Middle frontal gyrus (tissue), 1 donor: ENCODE measurements at regions not wholly inside any gene's neighbourhood (a gene's known extent, or its start where the extent isn't known, plus 50 kb on each side); places are given as distances from the start of the nearest gene placed in this dataset.
"Not testable (repeated sequence)": the region's sequence is repeated elsewhere in the genome, so short reads cannot be mapped to it uniquely, and the experiment has no call there.

Experiments
- DNase-seq: peaks from one replicate; pipeline ENCODE4 v3.0.0-alpha.2; 2015; ENCODE audit warnings: low spot score; ENCODE audit errors: extremely low spot score

DNA sequence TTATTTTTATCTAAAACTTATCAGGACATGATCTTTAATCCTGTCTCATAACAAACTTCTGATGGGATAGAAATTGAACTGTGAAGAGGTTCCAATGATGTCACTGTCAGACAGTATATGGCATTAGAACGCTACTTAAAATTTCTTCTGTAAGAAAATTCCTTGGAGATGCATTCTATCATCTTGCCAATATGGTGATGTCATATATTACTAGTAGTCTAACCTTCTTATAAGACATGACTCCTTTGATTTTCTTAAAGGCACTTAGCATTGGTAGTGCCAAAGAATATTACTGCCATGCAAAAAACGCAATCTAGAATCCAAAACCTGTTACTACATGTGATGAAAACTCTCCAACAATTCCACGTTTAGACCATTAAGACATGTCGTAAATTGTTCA lies 131.1 kb downstream of the SLC25A46 start:
- DNase-seq = no peak

DNA sequence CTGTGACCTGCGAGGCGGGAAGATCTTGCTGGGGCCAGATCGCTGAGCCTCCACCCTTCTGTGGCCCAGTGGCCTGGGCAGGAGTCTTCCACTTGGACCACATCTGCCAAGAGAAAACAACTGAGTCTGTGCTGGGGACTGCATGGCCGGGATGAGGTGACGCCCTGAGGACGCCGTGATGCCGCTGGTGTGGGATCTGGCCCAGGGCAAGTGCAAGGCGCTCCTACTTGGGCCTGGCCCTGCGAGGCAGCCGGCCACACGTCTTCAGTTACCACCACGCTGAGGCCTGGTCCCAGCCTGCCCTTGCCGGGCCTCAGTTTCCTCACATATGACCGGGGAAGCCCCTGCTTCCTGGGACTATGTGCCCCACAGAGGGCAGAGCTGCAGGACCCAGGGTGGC lies 133.4 kb downstream of the SLC25A46 start:
- no peak for DNase-seq

DNA sequence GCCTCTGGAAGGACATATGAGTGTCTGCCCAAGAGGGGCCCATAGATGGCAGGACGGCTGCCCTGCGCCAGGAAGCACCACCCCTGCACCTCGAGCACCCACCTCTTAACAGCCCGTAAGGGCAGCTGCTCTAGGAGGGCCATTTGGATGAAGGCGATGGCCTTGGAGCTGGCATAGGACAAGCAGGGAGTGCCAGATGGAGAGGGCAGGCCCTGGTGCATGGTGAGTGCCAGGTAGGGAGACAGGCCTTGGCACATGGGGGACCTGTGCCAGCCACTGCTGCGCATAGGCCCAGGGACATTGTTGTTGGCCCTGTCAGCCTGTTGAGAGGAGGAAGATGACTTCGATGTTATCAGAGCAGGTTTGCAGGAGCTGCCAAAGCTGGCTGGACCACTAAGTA lies 134.2 kb downstream of the SLC25A46 start:
- no peak for DNase-seq

DNA sequence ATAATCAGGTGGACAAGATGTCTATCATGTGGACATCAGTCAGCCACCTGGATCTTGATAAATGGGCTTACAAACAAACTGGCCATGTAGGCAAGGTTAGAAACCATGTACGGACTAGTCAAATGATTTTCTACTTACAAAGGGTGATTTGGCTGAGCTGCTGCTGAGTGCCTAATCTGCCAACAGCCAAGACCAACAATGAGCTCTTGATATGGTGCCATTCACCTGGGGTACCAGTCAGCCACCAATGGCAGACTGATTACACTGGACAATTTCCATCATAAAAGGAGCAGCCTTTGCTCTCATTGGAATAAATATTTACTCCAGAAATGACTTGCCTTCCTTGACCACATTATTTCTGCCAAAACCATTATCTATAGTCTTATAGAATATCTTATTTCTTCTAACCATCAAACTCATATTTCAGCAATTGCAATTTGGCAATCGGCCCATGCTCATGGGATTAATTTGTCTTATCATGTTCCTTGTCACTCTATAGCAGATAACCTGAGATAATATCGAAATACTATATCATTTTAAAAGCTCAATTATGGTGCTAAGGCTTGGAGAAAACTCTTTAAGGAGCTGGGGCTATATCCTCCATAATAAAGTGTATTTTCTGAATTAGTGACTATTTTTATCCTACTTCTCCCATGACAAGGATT lies 135.1 kb downstream of the SLC25A46 start:
- DNase-seq = no peak

DNA sequence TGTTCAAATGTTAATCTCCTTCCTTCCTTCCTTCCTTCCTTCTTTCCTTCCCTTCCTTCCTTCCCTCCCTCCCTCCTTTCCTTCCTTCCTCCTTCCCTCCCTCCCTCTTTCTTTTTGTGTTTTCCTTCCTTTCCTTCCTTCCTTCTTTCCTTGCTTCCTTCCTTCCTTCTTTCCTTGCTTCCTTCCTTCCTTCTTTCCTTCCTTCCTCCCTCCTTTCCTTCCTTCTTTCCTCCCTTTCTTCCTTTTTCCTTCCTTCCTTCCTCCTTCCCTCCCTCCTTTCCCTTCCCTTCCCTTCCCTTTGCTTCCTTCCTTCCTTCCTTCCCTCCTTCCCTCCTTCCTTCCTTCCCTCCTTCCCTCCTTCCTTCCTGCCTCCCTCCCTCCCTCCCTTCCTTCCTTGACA lies 136.3 kb downstream of the SLC25A46 start:
- DNase-seq = not testable (repeated sequence)

DNA sequence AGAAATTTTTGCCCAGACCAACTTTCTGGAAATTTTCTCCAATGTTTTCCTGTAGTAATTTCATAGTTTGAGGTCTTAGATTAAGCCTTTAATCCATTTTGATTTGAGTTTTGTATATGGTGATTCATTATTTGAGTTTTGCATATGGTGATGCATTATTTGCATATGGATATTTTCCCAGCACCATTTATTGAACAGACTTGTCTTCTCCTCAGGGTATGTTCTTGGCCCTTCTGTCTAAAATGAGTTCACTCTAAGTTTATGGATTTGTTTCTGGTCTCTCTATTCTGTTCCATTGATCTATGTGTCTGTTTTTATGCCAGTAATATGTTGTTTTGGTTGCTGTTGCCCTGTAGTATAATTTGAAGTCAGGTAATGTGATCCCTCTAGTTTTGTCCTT lies 139.3 kb downstream of the SLC25A46 start:
- DNase-seq = no peak

DNA sequence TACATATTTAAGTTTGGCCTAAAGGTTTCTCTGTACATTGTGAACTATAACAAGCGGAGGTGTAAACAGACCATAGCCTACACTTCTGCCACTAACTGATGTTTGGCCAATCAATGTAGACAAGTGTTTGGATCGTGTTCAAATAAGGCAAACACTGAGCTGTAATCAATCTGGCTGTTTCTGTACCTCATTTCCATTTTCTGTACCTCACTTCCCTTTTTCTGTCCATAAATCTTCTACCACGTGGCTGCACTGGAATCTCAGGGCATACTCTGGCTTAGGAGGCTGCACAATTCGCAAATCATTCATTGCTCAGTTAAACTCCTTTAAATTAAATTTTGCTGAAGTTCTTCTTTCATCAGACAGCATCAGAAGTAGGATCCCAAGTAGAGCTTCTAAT lies 140.9 kb downstream of the SLC25A46 start:
- DNase-seq = no peak

DNA sequence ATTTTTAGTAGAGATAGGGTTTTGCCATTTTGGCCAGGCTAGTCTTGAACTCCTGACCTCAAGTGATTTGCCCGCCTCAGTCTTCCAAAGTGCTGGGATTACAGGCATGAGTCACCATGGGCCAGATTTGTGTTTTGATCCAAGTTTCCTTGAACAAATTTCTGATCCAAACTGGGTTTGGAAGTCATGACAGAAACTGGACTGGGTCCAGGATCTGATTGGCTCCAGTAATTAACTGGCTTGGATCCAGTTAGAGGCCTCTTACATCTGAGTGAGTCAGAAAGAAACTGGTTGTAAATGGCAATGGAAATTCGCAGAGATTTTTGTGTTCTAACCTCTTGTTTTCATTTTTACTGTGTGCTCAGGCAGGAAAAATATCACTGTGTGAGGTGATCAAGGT lies 141.6 kb downstream of the SLC25A46 start:
- DNase-seq = no peak

DNA sequence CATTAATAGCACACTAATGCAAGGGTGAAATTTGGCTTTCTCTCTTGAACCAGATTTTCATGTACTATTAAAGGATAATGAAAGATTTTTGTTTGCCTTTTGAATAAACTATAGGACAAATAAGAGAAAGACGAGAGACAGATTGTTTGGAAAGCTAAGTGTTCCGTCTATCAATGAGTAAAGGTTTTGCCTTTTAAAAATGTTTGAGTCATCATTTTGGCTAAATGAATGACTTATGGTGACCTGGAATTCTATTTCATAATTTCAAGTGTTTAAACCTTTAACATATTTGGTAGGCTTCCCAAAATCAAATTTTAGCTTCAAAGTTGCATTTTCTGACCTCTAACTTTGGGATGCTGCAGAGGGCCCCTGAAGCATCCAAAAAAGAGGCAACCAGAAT lies 145.2 kb downstream of the SLC25A46 start:
- no peak for DNase-seq

DNA sequence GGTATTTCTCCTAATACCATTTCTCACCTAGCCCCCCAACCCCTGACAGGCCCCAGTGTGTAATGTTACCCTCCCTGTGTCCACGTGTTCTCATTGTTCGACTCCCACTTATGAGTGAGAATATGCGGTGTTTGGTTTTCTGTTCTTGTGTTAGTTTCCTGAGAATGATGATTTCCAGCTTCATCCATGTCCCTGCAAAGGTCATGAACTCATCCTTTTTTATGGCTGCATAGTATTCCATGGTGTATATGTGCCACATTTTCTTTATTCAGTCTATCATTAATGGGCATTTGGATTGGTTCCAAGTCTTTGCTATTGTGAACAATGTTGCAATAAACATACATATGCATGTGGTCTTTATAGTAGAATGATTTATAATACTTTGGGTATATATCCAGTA lies 148.4 kb downstream of the SLC25A46 start:
- DNase-seq = not testable (repeated sequence)

DNA sequence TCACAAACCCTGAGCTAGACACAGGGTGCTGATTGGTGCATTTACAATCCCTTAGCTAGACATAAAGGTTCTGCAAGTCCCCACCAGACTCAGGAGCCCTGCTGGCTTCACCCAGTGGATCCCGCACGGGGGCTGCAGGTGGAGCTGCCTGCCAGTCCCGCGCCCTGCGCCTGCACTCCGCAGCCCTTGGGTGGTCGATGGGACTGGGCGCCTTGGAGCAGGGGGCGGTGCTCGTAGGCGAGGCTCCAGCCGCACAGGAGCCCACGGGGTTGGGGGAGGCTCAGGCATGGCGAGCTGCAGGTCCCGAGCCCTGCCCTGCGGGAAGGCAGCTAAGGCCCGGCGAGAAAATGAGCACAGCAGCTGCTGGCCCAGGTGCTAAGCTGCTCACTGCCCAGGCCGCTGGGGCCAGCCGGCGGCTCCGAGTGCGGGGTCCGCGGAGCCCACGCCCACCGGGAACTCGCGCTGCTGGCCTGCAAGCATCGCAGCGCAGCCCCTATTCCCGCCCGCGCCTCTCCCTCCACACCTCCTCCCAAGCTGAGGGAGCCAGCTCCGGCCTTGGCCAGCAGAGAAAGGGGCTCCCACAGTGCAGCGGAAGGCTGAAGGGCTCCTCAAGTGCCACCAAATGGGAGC lies 155.2 kb downstream of the SLC25A46 start:
- DNase-seq = not testable (repeated sequence)

DNA sequence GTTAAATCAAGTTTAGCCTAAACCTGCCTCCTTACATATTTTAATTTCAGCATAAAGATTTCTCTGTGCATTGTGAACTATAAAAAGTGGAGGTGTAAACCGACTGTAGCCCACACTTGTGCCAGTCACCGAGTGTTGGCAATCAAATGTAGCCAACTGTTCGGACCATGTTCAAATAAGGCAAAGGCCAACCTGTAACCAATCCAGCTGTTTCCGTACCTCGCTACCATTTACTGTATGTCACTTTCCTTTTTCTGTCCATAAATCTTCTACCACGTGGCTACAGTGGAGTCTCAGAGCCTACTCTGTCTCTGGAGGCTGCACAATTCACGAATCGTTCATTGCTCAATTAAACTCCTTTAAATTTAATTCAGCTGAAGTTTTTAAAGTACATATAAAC lies 156.0 kb downstream of the SLC25A46 start:
- no peak for DNase-seq

DNA sequence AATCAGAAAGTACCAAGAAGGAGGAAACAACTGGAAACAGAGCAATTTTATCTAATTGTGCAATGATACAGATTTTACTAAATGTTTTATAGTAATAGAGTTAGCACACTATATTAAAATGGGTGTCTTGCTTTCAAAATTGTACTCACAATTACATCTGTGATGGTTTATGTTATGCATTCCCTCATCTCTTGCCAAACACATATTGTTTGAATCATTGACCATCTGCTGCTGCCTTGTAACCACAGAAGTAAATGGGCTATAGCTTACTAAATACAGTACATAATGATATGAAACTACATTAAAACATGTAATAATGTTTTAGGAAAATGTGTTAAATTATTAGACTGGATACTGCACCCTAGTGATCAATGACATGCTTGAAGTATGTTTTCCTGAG lies 158.1 kb downstream of the SLC25A46 start:
- DNase-seq = no peak

DNA sequence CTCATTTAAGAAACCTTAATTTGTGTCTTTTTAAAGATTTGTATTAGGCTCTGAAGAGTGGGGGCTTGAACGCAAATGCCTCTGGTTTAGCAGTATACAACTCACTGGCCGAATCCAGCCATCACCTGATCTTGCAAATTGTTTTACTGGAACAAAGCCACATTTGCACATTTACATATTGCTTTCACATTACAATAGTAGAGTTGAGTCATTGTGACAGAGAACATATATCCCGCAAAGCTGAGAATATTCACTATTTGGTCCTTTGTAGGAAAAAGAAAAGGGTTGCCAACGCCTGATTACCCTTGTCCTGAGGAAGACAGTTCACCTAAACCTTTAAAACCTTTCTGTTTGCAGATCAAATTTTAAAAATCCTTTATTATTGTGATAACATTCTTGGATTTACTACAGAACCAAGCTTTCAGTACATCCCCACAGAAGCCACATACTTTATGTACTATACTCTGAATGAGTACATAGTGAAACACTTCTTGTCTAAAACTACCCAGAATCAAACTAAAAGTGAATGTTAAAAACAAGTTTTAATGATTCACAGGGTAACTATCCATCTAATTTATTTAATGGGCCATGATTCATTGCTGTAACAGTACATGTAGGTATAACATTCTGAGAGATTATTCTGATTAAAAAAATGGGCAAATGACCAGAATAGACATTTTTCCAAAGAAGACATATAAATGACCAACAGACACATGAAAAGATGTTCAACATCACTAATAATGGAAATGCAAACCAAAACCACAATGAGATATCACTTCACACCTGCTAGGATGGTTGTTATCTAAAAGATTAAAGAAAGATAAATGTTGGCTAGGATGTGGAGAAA lies 161.0 kb downstream of the SLC25A46 start:
- DNase-seq = no peak

DNA sequence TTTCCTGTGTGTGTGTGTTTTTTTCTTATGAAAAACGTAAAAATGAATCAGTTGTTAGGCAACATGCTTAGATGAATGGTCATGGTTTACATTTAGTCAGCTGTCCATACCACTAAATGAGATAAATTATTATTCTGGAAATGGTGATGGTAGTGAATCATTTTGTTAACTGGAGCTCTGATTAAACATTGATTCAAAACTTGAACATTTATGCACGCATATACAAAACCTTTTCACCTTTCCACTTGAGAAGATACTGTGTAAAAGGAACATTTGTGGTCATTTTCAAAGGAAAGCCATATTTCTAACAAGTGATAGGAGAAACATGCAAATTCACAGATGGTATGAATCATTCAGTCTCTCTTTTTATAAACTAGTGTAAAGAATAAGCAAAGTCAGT lies 162.0 kb downstream of the SLC25A46 start:
- no peak for DNase-seq

DNA sequence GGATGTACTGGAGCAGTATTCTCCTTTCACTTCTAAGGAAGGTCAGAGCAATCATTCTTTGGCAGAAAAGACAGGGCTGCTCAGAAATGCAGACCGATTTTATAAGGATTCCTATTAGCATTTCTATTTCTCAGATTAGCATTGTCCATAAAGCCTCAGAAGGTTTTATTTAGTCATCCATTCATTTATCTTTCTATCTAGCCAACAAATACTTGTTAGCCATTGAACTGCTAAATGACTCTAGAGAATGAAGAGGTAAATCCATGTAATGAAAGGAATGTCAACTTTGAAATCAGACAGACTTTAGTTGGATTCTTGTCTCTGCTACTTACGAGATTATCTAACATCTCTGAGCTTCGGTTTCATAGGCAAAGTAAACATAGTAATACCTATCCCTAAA lies 165.2 kb downstream of the SLC25A46 start:
- DNase-seq = no peak

DNA sequence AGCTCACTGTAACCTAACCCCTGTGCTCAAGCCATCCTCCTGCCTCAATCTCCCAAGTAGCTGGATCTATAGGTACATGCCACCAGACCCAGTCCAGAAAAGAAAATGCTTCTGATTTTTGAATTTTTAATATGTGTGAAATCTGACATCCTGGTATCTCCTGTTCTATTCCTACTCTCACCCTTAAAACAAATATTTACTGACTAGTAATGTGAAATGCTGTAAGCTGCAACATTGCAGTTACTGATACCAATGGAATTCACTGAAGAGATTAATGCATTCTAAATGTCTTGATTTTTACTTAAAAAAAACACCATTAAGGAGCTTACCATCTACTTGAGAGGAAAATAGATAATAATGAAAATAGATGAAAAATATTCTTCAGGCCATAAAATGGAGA lies 162.7 kb upstream of the TSLP start:
- DNase-seq = no peak

DNA sequence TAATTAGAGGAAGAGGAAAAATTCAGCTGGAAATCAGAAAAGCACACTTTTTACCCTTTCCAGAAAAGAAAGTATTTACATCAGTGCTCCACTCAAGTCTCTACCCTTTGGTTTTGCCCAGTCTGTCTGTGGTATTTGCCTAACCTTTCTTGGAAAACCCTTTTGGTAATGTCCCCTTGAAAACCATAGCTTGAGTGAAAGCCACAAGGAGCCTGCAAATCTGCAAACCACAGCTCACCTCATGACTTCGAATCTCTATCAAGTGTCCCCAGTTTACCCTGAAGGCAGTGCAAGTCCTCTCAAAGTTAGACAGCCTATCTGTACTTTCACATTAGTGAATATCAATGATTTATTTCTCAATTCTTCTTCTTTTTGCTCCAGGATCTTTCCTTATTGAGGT lies 162.1 kb upstream of the TSLP start:
- DNase-seq = no peak

DNA sequence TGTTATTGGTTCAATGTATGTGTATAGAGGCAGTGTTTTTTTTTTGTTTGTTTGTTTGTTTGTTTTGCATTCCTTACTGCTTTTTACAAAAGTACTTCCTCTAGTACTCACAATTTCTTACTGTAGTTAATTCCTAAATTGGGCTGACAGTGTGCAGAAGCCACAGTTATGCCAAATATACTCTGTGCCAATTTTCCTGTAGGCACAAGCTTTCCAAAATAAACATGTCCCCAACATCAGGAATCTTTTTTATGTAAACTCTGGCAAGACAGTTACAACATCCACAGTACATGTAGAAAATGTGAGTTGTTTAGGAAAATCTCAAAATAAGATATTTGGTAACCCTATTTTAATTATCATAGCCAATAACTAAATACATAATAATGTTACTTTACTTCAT lies 161.6 kb upstream of the TSLP start:
- DNase-seq = no peak

DNA sequence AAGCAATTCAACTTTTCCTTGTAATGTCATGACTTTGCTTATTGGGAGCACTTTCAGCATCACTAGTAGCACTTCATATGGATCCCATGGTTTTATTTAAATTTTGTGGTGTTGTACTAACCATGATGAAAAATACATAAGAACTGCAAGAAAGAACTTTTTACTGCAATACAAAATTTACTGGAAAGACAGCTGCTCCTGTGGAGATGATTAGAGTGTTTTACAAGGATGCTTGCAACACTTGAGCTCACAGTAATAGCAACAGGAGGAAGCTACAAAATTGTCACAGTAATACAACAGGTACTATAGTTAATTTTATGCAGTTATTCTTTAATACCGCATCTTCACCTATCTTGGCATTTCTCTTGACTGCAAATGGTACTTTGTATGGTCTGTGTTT lies 158.3 kb upstream of the TSLP start:
- no peak for DNase-seq

DNA sequence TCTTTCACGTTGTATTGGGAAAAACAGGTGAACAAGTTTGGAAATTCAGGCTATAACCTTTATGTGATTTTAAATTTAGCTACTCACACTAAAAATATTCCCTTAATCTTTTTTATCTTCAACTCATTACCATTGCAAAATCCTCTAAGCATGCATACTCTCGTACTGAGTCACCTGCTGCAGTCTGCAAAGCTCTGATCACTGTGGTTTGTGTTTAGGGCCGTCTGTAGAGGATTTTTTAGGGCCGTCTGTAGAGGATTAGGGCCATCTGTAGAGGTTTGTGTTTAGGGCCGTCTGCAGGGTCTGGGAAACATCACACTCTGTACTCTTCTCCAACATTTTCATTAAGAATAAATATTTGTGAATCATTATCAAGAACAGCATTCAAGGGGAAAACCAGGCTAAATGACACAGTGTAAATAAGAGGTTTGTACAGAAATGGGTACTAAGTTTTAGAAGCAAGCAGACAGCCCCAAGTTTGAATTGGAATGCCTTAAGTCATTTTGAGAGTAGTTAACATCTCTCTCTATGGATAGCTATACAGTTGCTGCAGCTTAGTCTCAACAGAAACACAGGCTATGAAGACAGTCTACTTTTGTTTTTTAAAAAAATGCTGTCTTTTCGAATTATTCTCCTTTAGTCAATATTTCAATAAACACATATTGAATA lies 155.0 kb upstream of the TSLP start:
- DNase-seq = no peak
